ENCODE measurements at regions not wholly inside any gene's neighbourhood (a gene's known extent, or its start where the extent isn't known, plus 50 kb on each side); places are given as distances from the start of the nearest gene placed in this dataset.

DNA sequence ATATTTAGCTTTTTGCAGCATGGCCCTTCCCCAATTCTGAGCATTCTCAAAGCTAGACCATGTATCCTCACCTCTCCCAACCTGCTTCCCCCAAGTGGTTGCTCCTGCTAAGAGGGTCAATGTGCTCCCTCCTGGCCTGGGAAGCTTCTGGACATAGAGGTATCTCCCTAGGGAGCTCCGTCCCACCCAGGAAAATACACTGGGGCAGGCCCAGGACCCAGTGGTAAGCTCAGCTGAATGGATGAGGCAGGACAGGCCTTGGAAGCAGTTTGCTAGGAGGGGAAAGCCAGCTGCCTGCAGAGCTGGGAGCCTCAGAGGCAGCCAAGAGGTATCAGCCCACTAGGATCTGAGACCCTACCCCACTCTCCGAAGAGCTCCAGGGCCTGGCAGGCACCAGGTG lies 1721.6 kb downstream of the TP53TG3F start:
- DNase-seq (no peak), ATAC-seq (no peak)
- no peaks in the 10 kb centered on the region for H3K9me3 ChIP-seq (ENCODE audit: low read length)
- BruUV-seq (replicated peaks), result no TSS peak
- H2AFZ ChIP-seq (ENCODE audit: low read length), result no peak overlapping the region
- TF ChIP-seq, protein P1, sequence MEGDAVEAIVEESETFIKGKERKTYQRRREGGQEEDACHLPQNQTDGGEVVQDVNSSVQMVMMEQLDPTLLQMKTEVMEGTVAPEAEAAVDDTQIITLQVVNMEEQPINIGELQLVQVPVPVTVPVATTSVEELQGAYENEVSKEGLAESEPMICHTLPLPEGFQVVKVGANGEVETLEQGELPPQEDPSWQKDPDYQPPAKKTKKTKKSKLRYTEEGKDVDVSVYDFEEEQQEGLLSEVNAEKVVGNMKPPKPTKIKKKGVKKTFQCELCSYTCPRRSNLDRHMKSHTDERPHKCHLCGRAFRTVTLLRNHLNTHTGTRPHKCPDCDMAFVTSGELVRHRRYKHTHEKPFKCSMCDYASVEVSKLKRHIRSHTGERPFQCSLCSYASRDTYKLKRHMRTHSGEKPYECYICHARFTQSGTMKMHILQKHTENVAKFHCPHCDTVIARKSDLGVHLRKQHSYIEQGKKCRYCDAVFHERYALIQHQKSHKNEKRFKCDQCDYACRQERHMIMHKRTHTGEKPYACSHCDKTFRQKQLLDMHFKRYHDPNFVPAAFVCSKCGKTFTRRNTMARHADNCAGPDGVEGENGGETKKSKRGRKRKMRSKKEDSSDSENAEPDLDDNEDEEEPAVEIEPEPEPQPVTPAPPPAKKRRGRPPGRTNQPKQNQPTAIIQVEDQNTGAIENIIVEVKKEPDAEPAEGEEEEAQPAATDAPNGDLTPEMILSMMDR (conservative IDR thresholded peaks at IDR 0.05; ENCODE audit: low read depth, low read length), result no peak
- TF ChIP-seq EZH2 (IDR thresholded peaks at IDR 0.05; ENCODE audit: low read length, unreplicated experiment) (no peak), EZH2phosphoT487 (IDR thresholded peaks at IDR 0.05; ENCODE audit: borderline replicate concordance, low read length) (no peak)
- intact Hi-C loops (cut with micrococcal nuclease), result no loop called here
- no peaks in the 10 kb centered on the region for H3K4me1 ChIP-seq (ENCODE audit: insufficient read depth, low read length)
- H3K27me3 ChIP-seq (ENCODE audit: low read length), result no peaks in the 10 kb centered on the region
- ChIA-PET POLR2A (ENCODE audit: unreplicated experiment) (no interaction called here), CTCF (no interaction called here)
- no peaks in the 10 kb centered on the region for H3F3A ChIP-seq (ENCODE audit: low read length, unreplicated experiment)
- no peaks in the 10 kb centered on the region for H3K36me3 ChIP-seq (ENCODE audit: low read depth, low read length)
- no peak overlapping the region for H3K27ac ChIP-seq (ENCODE audit: low read length)
- no peaks in the 10 kb centered on the region for H3K9me2 ChIP-seq (replicated peaks; ENCODE audit: low read length)
- no peak overlapping the region for H3K4me3 ChIP-seq (ENCODE audit: low read length)
- no peaks in the 10 kb centered on the region for H3K79me2 ChIP-seq (ENCODE audit: low read length)
- H3K9ac ChIP-seq (ENCODE audit: low read length), result no peak overlapping the region
- H4K20me1 ChIP-seq (ENCODE audit: low read length), result no peaks in the 10 kb centered on the region
- no peak overlapping the region for H3K4me2 ChIP-seq (ENCODE audit: low read length)

GRCh38 chr16:35181422-35182030 lies 1722.1 kb downstream of the TP53TG3F start:
- intact Hi-C loops (cut with micrococcal nuclease), result no loop called here
- Histone ChIP-seq H3F3A (ENCODE audit: low read length, unreplicated experiment) (no peaks in the 10 kb centered on the region), H3K9me3 (ENCODE audit: low read length) (no peaks in the 10 kb centered on the region)

GRCh38 chr16:35182043-35182677 lies 1722.7 kb downstream of the TP53TG3F start:
- Histone ChIP-seq H3K27me3 (ENCODE audit: low read length) (no peaks in the 10 kb centered on the region), H3F3A (ENCODE audit: low read length, unreplicated experiment) (no peaks in the 10 kb centered on the region), H3K36me3 (ENCODE audit: low read depth, low read length) (no peaks in the 10 kb centered on the region), H3K9me3 (ENCODE audit: low read length) (no peaks in the 10 kb centered on the region), H3K27ac (ENCODE audit: low read length) (no peak overlapping the region), H3K79me2 (ENCODE audit: low read length) (no peaks in the 10 kb centered on the region), H3K4me2 (ENCODE audit: low read length) (no peak overlapping the region), H3K9ac (ENCODE audit: low read length) (no peak overlapping the region), H4K20me1 (ENCODE audit: low read length) (no peaks in the 10 kb centered on the region), H3K4me3 (ENCODE audit: low read length) (no peak overlapping the region), H3K4me1 (ENCODE audit: insufficient read depth, low read length) (no peaks in the 10 kb centered on the region), H3K9me2 (replicated peaks; ENCODE audit: low read length) (no peaks in the 10 kb centered on the region), H2AFZ (ENCODE audit: low read length) (no peak overlapping the region)
- ChIA-PET POLR2A (ENCODE audit: unreplicated experiment) (no interaction called here), CTCF (no interaction called here)
- TF ChIP-seq EZH2 (IDR thresholded peaks at IDR 0.05; ENCODE audit: low read length, unreplicated experiment) (no peak), EZH2phosphoT487 (IDR thresholded peaks at IDR 0.05; ENCODE audit: borderline replicate concordance, low read length) (no peak)
- TF ChIP-seq, protein P1 (conservative IDR thresholded peaks at IDR 0.05; ENCODE audit: low read depth, low read length), result no peak
- no TSS peak for BruUV-seq (replicated peaks)
- intact Hi-C loops (cut with micrococcal nuclease), result no loop called here
- ATAC-seq (no peak), DNase-seq (no peak)

More at GRCh38 chr16:35181422-35182030, 1722.1 kb downstream of the TP53TG3F start:
- BruUV-seq (replicated peaks), result no TSS peak
- Histone ChIP-seq H3K27me3 (ENCODE audit: low read length) (no peaks in the 10 kb centered on the region), H3K9me2 (replicated peaks; ENCODE audit: low read length) (no peaks in the 10 kb centered on the region), H3K4me3 (ENCODE audit: low read length) (no peak overlapping the region), H4K20me1 (ENCODE audit: low read length) (no peaks in the 10 kb centered on the region), H3K4me1 (ENCODE audit: insufficient read depth, low read length) (no peaks in the 10 kb centered on the region), H3K9ac (ENCODE audit: low read length) (no peak overlapping the region), H3K36me3 (ENCODE audit: low read depth, low read length) (no peaks in the 10 kb centered on the region), H3K27ac (ENCODE audit: low read length) (no peak overlapping the region), H3K4me2 (ENCODE audit: low read length) (no peak overlapping the region), H3K79me2 (ENCODE audit: low read length) (no peaks in the 10 kb centered on the region), H2AFZ (ENCODE audit: low read length) (no peak overlapping the region)
- no peak for ATAC-seq
- TF ChIP-seq, protein P1 (conservative IDR thresholded peaks at IDR 0.05; ENCODE audit: low read depth, low read length), result no peak
- POLR2A ChIA-PET (ENCODE audit: unreplicated experiment), result no interaction called here
- no peak for DNase-seq
- CTCF ChIA-PET, result no interaction called here

All from PC-3 (cell line).